ENCODE measurements at regions not wholly inside any gene's neighbourhood (a gene's known extent, or its start where the extent isn't known, plus 50 kb on each side); places are given as distances from the start of the nearest gene placed in this dataset.
A peak's percentile ranks its signal among the peaks of the same experiment; 100 is the strongest.

GRCh38 chr3:188059351-188059750 lies 94.6 kb upstream of the LPP start:
- POLR2A ChIA-PET: interaction anchor here (1.0 kb wide), 1 partner anchor 314 kb away, joined by 3 read pairs; the partner anchor contains the start of gene BCL6
- CTCF ChIA-PET: no interaction called here
- Mint-ChIP-seq H3K27ac (no peak overlapping the region), H3K4me3 (no peak overlapping the region), H3K4me1 (peaks cover 7% of the 10 kb centered on the region), H3K36me3 (no peaks in the 10 kb centered on the region), H3K27me3 (ENCODE audit: low read depth) (no peaks in the 10 kb centered on the region), H3K9me3 (no peaks in the 10 kb centered on the region)
- TF ChIP-seq ZNF317 (CRISPR knock-in tag; IDR thresholded peaks at IDR 0.05; ENCODE audit: borderline replicate concordance, low read depth) (no peak), OVOL2 (CRISPR knock-in tag; IDR thresholded peaks at IDR 0.05; ENCODE audit: borderline replicate concordance) (no peak)
- ATAC-seq: no peak
- DNase-seq (ENCODE audit: low spot score): no peak

GRCh38 chr3:188060264-188060835 lies 93.6 kb upstream of the LPP start:
- Mint-ChIP-seq H3K4me3 (no peak overlapping the region), H3K27ac (no peak overlapping the region), H3K36me3 (no peaks in the 10 kb centered on the region), H3K27me3 (ENCODE audit: low read depth) (no peaks in the 10 kb centered on the region), H3K9me3 (no peaks in the 10 kb centered on the region), H3K4me1 (peaks cover 7% of the 10 kb centered on the region)
- ChIA-PET CTCF (interaction anchor here (0.8 kb wide), 1 partner anchor 320 kb away, joined by 3 read pairs; no protein-coding TSS in a partner anchor), POLR2A (interaction anchor here (0.7 to 1.0 kb wide), 2 partner anchors 315 to 320 kb away, joined by 3 read pairs; partner anchors contain the start of gene BCL6)
- TF ChIP-seq SMAD3 (CRISPR knock-in tag; IDR thresholded peaks at IDR 0.05; ENCODE audit: borderline replicate concordance): no peak
- TF ChIP-seq USF2 (CRISPR knock-in tag; IDR thresholded peaks at IDR 0.05): no peak
- TF ChIP-seq ZNF281 (CRISPR knock-in tag; IDR thresholded peaks at IDR 0.05): no peak
- no peak for TF ChIP-seq ZBTB43 (CRISPR knock-in tag; IDR thresholded peaks at IDR 0.05)
- no peak for TF ChIP-seq ZNF396 (CRISPR knock-in tag; IDR thresholded peaks at IDR 0.05; ENCODE audit: borderline replicate concordance)
- TF ChIP-seq ATF6 (CRISPR knock-in tag; IDR thresholded peaks at IDR 0.05): no peak
- no peak for TF ChIP-seq JAZF1 (CRISPR knock-in tag; IDR thresholded peaks at IDR 0.05)
- no peak for TF ChIP-seq ZSCAN18 (CRISPR knock-in tag; IDR thresholded peaks at IDR 0.05)
- DNase-seq (ENCODE audit: low spot score) (no peak), ATAC-seq (no peak)

- CTCF ChIA-PET: interaction anchor here (0.8 kb wide), 1 partner anchor 321 kb away, joined by 3 read pairs; no protein-coding TSS in a partner anchor
- no peak overlapping the region for H3K27ac Mint-ChIP-seq
- no peaks in the 10 kb centered on the region for H3K9me3 Mint-ChIP-seq
- ATAC-seq (peak; percentile 64), DNase-seq (ENCODE audit: low spot score) (no peak)
- H3K27me3 Mint-ChIP-seq (ENCODE audit: low read depth): no peaks in the 10 kb centered on the region
- peaks cover 7% of the 10 kb centered on the region for H3K4me1 Mint-ChIP-seq
- no peaks in the 10 kb centered on the region for H3K36me3 Mint-ChIP-seq
- POLR2A ChIA-PET: no interaction called here
- H3K4me3 Mint-ChIP-seq: no peak overlapping the region
- TF ChIP-seq ZNF532 (CRISPR knock-in tag; IDR thresholded peaks at IDR 0.05; ENCODE audit: borderline replicate concordance) (no peak), HMGA2 (CRISPR knock-in tag; IDR thresholded peaks at IDR 0.05) (no peak), GTF2I (CRISPR knock-in tag; conservative IDR thresholded peaks at IDR 0.05) (no peak), CTCF (IDR thresholded peaks at IDR 0.05) (no peak), RORB (CRISPR knock-in tag; IDR thresholded peaks at IDR 0.05) (no peak)
Measured at GRCh38 chr3:188060840-188061544, 93.0 kb upstream of the LPP start.

Data from WTC11 (cell line).